Neutrophil (primary cell): ENCODE measurements at regions not wholly inside any gene's neighbourhood (a gene's known extent, or its start where the extent isn't known, plus 50 kb on each side); places are given as distances from the start of the nearest gene placed in this dataset.
"Not testable (repeated sequence)": the region's sequence is repeated elsewhere in the genome, so short reads cannot be mapped to it uniquely, and the experiment has no call there.

Experiments used
- H3K27ac ChIP-seq: fragments of 200-600 bp; sonication (generic); 2 replicates; pipeline ENCODE4 v1.5.1; 2016; ENCODE audit warnings: mild to moderate bottlenecking, moderate library complexity
- H3K27me3 ChIP-seq: fragments of 200-600 bp; sonication (generic); 2 replicates; pipeline ENCODE4 v1.6.0; 2016; ENCODE audit warnings: mild to moderate bottlenecking
- H3K36me3 ChIP-seq: fragments of 200-600 bp; sonication (generic); 2 replicates; pipeline ENCODE4 v1.5.1; 2017
- H3K4me1 ChIP-seq, 2 experiments: fragments of 200-600 bp in 1 of 2; sonication (generic) in 1 of 2; 1 replicate in 1 of 2; 2 replicates in 1 of 2; pipeline versions ENCODE4 v1.5.1 to v1.6.1; 2013 to 2016; ENCODE audit warnings: low read depth in 1 of 2, low read length in 1 of 2, mild to moderate bottlenecking in 1 of 2, moderate library complexity in 1 of 2; ENCODE audit not compliant: control insufficient read depth in 1 of 2, insufficient read depth in 1 of 2
- H3K4me3 ChIP-seq, 2 experiments: fragments of 200-600 bp in 1 of 2; sonication (generic) in 1 of 2; 1 replicate in 1 of 2; 2 replicates in 1 of 2; pipeline ENCODE4 v1.5.1; 2013 to 2016; ENCODE audit warnings: low read depth in 1 of 2, low read length in 1 of 2, mild to moderate bottlenecking in 1 of 2, moderate library complexity in 1 of 2
- H3K9me3 ChIP-seq: fragments of 200-600 bp; sonication (generic); 2 replicates; pipeline ENCODE4 v1.5.1; 2016
- CTCF ChIP-seq: fragments of 200-600 bp; sonication (generic); IDR thresholded peaks from 2 replicates; pipeline ENCODE4 v1.5.1; 2016; ENCODE audit warnings: antibody characterized with exemption

DNA sequence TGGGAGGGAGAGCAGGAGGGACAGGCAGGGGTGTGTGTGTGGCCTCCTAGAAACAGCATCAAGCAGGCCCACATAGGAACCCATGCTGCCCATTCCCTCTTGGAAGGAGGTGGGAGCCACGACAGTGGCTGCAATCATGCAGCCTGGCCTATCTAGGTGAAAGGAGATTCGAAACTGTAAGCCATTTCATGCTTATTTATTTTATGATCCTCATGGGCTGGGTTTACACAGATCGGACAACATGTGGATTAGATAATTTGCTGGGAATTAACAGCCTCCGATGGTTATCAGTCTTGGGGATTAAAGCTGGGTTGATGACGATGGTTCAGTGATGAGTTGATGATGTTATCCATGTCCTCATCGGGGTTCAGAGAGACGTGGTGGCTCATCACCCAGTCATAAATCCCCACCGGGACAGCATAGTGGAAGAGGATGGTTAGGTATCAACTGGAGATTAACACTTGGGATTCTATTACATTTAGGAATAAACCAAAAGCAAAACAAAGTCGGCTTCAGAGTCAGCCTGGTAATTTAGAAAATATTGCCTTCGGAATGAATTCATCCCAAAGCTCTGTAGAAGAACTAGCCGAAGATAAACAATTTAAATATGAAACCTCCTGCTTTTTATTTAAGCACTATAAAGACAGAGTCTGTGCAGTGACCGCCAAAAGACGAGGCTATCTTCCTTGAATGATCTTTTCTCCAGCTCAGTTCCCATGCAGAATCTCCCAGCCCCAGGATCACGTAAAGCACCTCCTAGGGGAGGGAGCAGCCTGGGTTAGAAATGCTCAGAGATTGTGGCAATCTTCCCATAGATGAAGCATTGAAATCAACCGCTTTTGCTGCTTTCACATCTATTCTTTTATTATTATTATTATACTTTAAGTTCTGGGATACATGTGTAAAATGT lies 252.8 kb downstream of the FOXD2 start:
- no peak for TF ChIP-seq CTCF
- H3K4me3 ChIP-seq, result no peak overlapping the region

GRCh38 chr1:47691293-47691692 lies 253.4 kb downstream of the FOXD2 start:
- not testable (repeated sequence) for H3K36me3 ChIP-seq, H3K9me3 ChIP-seq, H3K4me3 ChIP-seq, H3K4me1 ChIP-seq, H3K27ac ChIP-seq
- H3K27me3 ChIP-seq, result peaks cover 28% of the 10 kb centered on the region

More for the DNA sequence above, 252.8 kb downstream of the FOXD2 start:
- H3K27me3 ChIP-seq, result peaks cover 28% of the 10 kb centered on the region
- H3K9me3 ChIP-seq, result no peaks in the 10 kb centered on the region
- no peaks in the 10 kb centered on the region for H3K4me1 ChIP-seq
- no peaks in the 10 kb centered on the region for H3K36me3 ChIP-seq
- H3K27ac ChIP-seq, result no peak overlapping the region

GRCh38 chr1:47692196-47692595 lies 254.4 kb downstream of the FOXD2 start:
- H3K9me3 ChIP-seq, result no peaks in the 10 kb centered on the region
- H3K4me1 ChIP-seq, result no peaks in the 10 kb centered on the region
- H3K27me3 ChIP-seq, result peaks cover 28% of the 10 kb centered on the region
- TF ChIP-seq CTCF, result no peak
- no peak overlapping the region for H3K4me3 ChIP-seq
- H3K36me3 ChIP-seq, result no peaks in the 10 kb centered on the region
- no peak overlapping the region for H3K27ac ChIP-seq

DNA sequence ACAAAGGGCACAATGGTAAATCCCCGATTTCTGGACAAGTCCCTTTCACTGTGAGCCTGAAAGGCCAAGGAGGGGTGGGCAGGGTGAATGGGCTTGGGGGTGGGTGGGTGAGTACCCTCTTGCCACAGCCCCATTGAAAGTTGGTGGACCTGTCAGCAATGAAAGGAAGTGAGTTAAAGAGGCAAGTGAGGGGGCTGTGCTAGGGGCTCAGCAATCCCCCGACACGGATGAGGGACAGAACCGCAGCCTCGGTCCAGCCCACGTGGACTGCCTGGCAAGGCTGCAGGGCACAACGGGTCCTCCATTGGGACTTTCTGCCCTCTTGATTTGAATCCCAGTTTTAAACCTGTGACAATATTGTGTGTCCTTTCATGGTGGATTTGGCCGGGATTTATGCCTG lies 255.3 kb downstream of the FOXD2 start:
- no peak overlapping the region for H3K4me3 ChIP-seq

DNA sequence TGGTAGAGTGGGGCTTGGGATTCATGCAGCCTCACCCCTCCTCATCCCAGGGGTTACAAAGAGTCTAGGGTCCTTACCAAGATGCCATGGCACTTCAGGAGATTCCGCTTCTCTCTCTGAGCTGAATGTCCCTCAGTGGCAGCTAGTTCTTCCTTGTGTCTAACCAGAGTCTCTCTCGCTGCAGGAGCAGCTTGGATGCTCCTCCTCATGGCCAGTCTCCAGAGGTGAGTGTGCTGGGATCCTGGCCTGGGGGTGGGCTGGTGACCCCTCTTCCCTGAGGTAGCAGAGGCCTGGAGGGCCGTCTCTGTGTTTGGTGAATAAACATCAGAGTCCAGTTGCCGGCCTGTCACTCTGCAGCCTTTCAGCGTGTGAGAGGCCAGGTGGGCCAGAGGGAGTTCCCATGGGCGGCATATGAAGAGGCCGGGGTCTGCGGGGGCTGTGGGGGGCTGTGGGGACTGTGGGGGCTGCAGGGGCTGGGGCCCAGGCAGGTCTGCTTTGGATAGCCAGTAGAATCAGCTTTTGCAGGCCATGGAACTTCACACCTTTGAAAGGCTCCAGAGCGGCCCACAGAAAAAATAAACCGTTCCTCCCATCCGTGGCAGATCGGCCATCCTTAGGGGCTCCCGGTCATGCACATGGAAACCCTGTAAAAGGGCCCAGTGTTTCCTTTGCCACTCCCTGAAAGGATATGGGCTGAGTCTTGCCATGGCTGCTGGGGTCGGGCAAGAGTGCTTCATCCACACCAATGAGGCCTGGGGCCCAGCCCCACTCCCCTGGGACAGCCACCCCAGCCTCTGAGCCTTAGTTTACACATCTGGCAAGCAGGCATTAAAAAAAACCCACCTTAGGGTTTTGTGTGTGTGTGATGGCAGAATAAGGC lies 256.4 kb downstream of the FOXD2 start:
- Histone ChIP-seq H3K27me3 (peaks cover 13% of the 10 kb centered on the region), H3K4me1 (no peaks in the 10 kb centered on the region), H3K4me3 (no peak overlapping the region), H3K27ac (no peak overlapping the region), H3K36me3 (no peaks in the 10 kb centered on the region), H3K9me3 (no peaks in the 10 kb centered on the region)
- no peak for TF ChIP-seq CTCF

More for the DNA sequence above, 255.3 kb downstream of the FOXD2 start:
- Histone ChIP-seq H3K27ac (no peak overlapping the region), H3K27me3 (peaks cover 23% of the 10 kb centered on the region), H3K36me3 (no peaks in the 10 kb centered on the region), H3K4me1 (no peaks in the 10 kb centered on the region), H3K9me3 (no peaks in the 10 kb centered on the region)
- no peak for TF ChIP-seq CTCF

DNA sequence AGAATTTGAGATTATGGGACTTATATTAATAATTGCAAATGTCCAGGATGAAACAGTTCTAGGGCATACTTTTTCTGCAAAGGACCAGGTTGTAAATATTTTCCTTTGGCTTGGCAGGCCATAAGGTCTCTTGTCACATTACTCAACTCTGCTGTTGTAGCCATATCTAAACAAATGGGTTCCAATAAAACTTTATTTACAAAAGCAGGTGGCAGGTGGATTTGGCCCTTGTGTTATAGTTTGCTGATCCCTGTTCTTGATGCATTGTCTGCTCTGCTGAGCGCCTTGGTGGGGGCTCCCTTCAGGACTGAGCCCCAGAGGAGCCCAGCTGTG lies 258.5 kb downstream of the FOXD2 start:
- no peaks in the 10 kb centered on the region for H3K4me1 ChIP-seq
- no peak overlapping the region for H3K4me3 ChIP-seq
- TF ChIP-seq CTCF, result no peak
- H3K9me3 ChIP-seq, result no peaks in the 10 kb centered on the region
- H3K27me3 ChIP-seq, result peaks cover 4% of the 10 kb centered on the region
- no peak overlapping the region for H3K27ac ChIP-seq
- H3K36me3 ChIP-seq, result no peaks in the 10 kb centered on the region
